Neutrophil (primary cell): ENCODE measurements at regions not wholly inside any gene's neighbourhood (a gene's known extent, or its start where the extent isn't known, plus 50 kb on each side); places are given as distances from the start of the nearest gene placed in this dataset.

Source experiments
- H3K27ac ChIP-seq: fragments of 200-600 bp; sonication (generic); 2 replicates; pipeline ENCODE4 v1.5.1; 2016; ENCODE audit warnings: mild to moderate bottlenecking, moderate library complexity
- H3K27me3 ChIP-seq: fragments of 200-600 bp; sonication (generic); 2 replicates; pipeline ENCODE4 v1.6.0; 2016; ENCODE audit warnings: mild to moderate bottlenecking
- H3K36me3 ChIP-seq: fragments of 200-600 bp; sonication (generic); 2 replicates; pipeline ENCODE4 v1.5.1; 2017
- H3K4me1 ChIP-seq, 2 experiments: fragments of 200-600 bp in 1 of 2; sonication (generic) in 1 of 2; 1 replicate in 1 of 2; 2 replicates in 1 of 2; pipeline versions ENCODE4 v1.5.1 to v1.6.1; 2013 to 2016; ENCODE audit warnings: low read depth in 1 of 2, low read length in 1 of 2, mild to moderate bottlenecking in 1 of 2, moderate library complexity in 1 of 2; ENCODE audit not compliant: control insufficient read depth in 1 of 2, insufficient read depth in 1 of 2
- H3K4me3 ChIP-seq, 2 experiments: fragments of 200-600 bp in 1 of 2; sonication (generic) in 1 of 2; 1 replicate in 1 of 2; 2 replicates in 1 of 2; pipeline ENCODE4 v1.5.1; 2013 to 2016; ENCODE audit warnings: low read depth in 1 of 2, low read length in 1 of 2, mild to moderate bottlenecking in 1 of 2, moderate library complexity in 1 of 2
- H3K9me3 ChIP-seq: fragments of 200-600 bp; sonication (generic); 2 replicates; pipeline ENCODE4 v1.5.1; 2016
- TF ChIP-seq, protein P1 (sequence below): fragments of 200-600 bp; sonication (generic); IDR thresholded peaks from 2 replicates; pipeline ENCODE4 v1.5.1; 2016; ENCODE audit warnings: antibody characterized with exemption

DNA sequence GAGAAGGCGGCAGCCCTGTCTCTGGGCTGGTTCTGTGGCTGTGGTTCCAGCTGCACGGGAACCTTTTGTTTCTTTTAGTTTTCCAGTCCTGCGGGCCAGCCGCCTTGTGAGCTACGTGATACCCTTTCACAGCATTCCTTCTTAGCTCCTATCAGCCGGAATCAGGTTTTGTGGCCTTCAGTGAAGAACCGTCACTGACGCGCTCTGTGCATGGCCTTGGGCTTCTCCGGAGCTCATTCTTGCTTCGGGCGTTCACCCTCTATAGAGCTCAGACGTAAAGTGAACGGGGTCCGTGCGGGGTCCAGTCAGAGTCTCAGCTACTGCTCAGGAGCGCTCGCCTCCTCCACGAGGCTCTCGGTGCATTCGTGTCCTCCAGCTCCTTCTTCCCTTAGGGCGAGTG, 166.7 kb downstream of the FAM43A start:
- Histone ChIP-seq H3K9me3 (no peaks in the 10 kb centered on the region), H3K4me1 (peaks cover 0 to 4% of the 10 kb centered on the region in 2 experiments), H3K36me3 (no peaks in the 10 kb centered on the region), H3K4me3 (no peak overlapping the region), H3K27me3 (no peaks in the 10 kb centered on the region), H3K27ac (no peak overlapping the region)
- TF ChIP-seq, protein P1, sequence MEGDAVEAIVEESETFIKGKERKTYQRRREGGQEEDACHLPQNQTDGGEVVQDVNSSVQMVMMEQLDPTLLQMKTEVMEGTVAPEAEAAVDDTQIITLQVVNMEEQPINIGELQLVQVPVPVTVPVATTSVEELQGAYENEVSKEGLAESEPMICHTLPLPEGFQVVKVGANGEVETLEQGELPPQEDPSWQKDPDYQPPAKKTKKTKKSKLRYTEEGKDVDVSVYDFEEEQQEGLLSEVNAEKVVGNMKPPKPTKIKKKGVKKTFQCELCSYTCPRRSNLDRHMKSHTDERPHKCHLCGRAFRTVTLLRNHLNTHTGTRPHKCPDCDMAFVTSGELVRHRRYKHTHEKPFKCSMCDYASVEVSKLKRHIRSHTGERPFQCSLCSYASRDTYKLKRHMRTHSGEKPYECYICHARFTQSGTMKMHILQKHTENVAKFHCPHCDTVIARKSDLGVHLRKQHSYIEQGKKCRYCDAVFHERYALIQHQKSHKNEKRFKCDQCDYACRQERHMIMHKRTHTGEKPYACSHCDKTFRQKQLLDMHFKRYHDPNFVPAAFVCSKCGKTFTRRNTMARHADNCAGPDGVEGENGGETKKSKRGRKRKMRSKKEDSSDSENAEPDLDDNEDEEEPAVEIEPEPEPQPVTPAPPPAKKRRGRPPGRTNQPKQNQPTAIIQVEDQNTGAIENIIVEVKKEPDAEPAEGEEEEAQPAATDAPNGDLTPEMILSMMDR, result no peak

DNA sequence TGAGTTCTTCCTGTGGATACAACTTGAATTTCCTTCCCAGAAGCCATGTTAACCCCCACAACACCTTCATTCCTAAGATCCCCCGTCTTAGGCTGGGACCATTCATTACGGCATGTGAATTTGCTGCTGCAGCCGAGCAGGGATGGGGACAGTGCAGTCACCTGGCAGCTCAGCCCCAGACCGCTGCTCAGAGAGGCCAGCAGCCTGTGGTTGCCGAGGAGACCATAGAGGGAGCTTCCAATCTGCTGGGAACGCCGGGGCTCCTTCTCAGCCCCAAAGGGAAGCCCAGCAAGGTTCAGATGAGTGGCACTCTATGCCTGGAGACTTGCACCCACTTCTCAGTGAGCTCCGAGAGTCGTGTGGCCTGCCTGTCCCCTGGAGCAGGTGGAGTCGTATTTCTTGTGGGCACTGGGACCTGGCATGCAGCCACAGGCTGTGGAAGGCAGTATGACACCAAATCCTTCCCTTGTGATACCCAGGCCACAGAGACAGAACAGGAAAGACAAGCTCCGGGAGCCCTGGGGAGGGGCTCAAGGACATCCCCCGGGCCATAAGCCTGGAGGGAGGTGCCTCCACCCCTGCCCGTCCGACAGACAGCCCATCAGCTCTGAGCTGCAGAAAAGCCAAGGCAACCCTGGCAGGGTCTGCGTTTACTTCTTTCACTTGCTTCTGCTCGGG, 167.3 kb downstream of the FAM43A start:
- Histone ChIP-seq H3K9me3 (no peaks in the 10 kb centered on the region), H3K36me3 (no peaks in the 10 kb centered on the region), H3K4me3 (no peak overlapping the region), H3K27me3 (no peaks in the 10 kb centered on the region), H3K4me1 (peaks cover 0 to 4% of the 10 kb centered on the region in 2 experiments), H3K27ac (no peak overlapping the region)
- TF ChIP-seq, protein P1, result no peak

DNA sequence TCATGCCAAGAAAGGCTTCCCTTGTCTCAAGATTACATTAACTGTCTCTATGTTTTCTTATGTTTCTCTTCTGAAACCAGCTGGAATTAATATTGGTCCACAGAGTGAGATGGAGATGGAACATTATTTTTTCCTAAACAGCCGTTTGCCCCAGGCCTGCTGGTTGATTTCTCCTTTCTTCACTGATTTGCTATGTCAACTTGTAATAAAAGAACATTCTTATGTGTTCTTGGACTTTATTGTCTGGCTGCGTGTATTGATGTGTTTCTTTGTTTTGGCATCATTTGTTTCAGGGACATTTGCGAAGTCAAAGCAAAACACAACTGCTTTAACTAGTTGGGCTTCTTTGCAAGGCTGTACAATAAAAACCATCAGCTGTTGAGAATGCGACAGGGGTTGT, 168.5 kb downstream of the FAM43A start:
- Histone ChIP-seq H3K9me3 (no peaks in the 10 kb centered on the region), H3K36me3 (no peaks in the 10 kb centered on the region), H3K27ac (no peak overlapping the region), H3K4me1 (peaks cover 0 to 4% of the 10 kb centered on the region in 2 experiments), H3K27me3 (no peaks in the 10 kb centered on the region), H3K4me3 (no peak overlapping the region)
- TF ChIP-seq, protein P1, result no peak

DNA sequence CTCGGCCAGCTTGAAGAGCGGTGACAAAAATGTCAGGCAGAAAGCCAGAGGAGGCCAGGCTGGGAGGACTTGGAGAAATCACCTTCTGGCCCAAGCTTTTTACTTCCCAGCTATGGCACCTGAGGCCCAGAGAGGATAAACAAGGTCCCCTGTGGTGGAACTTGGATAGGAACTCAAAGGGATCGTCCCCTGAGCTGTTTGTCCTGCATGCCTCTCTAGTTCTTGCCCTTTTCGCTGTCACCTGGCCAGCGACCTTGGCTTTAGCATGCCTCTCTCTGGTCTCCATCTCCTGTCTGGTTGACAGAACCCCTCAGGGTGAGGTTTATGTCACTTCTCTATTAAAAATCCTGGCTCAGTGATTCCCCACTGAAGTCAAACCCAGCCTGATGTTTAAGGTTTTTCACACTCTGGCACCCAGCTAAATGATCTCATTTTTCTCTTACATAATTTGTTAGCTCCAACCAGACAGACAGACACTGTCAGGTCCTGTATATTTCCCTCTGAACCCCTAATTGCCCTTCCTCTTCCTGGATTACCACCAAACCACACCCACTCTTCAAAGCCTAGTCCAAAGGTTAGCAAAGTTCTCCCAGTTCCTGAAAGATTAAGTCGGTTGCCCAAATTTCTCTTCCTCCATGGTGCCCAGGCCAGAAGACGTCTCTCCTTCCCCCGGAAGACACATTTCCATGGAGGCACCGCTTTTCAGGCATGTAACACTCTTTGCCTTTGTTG, 169.1 kb downstream of the FAM43A start:
- no peaks in the 10 kb centered on the region for H3K9me3 ChIP-seq
- no peak overlapping the region for H3K27ac ChIP-seq
- peaks cover 0 to 4% of the 10 kb centered on the region in 2 experiments for H3K4me1 ChIP-seq
- no peaks in the 10 kb centered on the region for H3K27me3 ChIP-seq
- TF ChIP-seq, protein P1, result no peak
- H3K36me3 ChIP-seq, result no peaks in the 10 kb centered on the region
- H3K4me3 ChIP-seq, result no peak overlapping the region

DNA sequence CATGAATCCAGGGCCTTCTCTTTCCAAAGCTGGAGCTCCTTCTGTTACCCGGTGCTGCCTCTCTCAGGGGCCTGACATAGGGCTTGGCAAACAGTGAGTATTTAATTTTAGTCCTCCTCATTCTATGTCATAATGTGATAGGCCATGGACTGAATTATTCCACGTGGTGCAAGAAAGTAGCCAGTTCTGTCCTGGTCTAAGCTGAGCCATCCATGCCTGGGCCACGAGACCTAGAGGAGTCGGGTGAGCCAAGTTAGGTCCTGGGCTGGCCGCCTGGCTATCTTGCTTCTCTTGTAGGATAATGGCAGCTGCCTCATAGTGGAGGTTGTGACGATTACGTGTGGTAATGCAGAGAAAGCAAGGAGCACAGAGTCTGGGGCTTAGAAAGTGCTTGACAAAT, 170.6 kb downstream of the FAM43A start:
- Histone ChIP-seq H3K4me3 (no peak overlapping the region), H3K27ac (no peak overlapping the region), H3K36me3 (no peaks in the 10 kb centered on the region), H3K9me3 (no peaks in the 10 kb centered on the region), H3K27me3 (no peaks in the 10 kb centered on the region), H3K4me1 (peaks cover 0 to 4% of the 10 kb centered on the region in 2 experiments)
- TF ChIP-seq, protein P1, result no peak
